ENCODE measurements at regions not wholly inside any gene's neighbourhood (a gene's known extent, or its start where the extent isn't known, plus 50 kb on each side); places are given as distances from the start of the nearest gene placed in this dataset.

DNA sequence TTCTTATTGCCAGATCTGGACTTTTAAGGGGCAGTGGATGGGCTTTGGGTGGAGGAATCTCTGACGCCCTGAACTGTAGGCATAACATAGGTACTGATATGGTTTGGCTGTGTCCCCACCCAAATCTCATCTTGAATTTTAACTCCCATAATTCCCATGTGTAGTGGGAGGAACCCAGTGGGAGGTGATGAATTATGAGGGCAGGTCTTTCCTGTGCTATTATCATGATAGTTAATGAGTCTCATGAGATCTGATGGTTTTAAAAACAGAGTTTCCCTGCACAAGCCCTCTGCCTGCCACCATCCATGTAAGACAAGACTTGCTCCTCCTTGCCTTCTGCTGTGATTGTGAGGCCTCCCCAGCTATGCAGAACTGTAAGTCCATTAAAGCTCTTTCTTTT is 160.0 kb upstream of the CRY1 start:
- H3K18ac ChIP-seq (ENCODE audit: insufficient read length, low read depth, low read length): no peak overlapping the region
- TF ChIP-seq, protein P1, sequence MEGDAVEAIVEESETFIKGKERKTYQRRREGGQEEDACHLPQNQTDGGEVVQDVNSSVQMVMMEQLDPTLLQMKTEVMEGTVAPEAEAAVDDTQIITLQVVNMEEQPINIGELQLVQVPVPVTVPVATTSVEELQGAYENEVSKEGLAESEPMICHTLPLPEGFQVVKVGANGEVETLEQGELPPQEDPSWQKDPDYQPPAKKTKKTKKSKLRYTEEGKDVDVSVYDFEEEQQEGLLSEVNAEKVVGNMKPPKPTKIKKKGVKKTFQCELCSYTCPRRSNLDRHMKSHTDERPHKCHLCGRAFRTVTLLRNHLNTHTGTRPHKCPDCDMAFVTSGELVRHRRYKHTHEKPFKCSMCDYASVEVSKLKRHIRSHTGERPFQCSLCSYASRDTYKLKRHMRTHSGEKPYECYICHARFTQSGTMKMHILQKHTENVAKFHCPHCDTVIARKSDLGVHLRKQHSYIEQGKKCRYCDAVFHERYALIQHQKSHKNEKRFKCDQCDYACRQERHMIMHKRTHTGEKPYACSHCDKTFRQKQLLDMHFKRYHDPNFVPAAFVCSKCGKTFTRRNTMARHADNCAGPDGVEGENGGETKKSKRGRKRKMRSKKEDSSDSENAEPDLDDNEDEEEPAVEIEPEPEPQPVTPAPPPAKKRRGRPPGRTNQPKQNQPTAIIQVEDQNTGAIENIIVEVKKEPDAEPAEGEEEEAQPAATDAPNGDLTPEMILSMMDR (conservative IDR thresholded peaks at IDR 0.05): no peak
- no peak overlapping the region for H3T11ph ChIP-seq (ENCODE audit: low read length)
- no peaks in the 10 kb centered on the region for H3K79me1 ChIP-seq (ENCODE audit: insufficient read depth, low read depth, low read length, poor library complexity, severe bottlenecking)
- H4K5ac ChIP-seq (ENCODE audit: insufficient read length, low read depth, low read length): no peak overlapping the region
- no peaks in the 10 kb centered on the region for H3K23me2 ChIP-seq (ENCODE audit: insufficient read length, low read depth, low read length, poor library complexity, severe bottlenecking)
- no peak overlapping the region for H2BK12ac ChIP-seq (ENCODE audit: insufficient read length, low read depth, low read length)
- H2BK20ac ChIP-seq (ENCODE audit: low read depth, low read length, poor library complexity, severe bottlenecking): no peak overlapping the region
- no peak overlapping the region for H2AFZ ChIP-seq (ENCODE audit: low read length)
- no peak overlapping the region for H4K91ac ChIP-seq (ENCODE audit: insufficient read length, low read depth, low read length)
- no peaks in the 10 kb centered on the region for H3K9me3 ChIP-seq (ENCODE audit: control insufficient read depth, low read depth, low read length)
- no peak overlapping the region for H3K4me2 ChIP-seq (ENCODE audit: insufficient read depth, insufficient read length, low read length)
- no peaks in the 10 kb centered on the region for H3K4me1 ChIP-seq (ENCODE audit: insufficient read depth, low read length)
- H3K4ac ChIP-seq (ENCODE audit: low read depth, low read length): no peak overlapping the region
- Mint-ChIP-seq H3K27ac (no peak overlapping the region; a peak in 1 of 7 replicates), H3K36me3 (ENCODE audit: insufficient read depth in 1 of 3, low read depth in 3 of 3) (no peaks in the 10 kb centered on the region; a peak in 1 of 7 replicates), H3K4me1 (no peaks in the 10 kb centered on the region), H3K9me3 (peaks cover 0 to 2% of the 10 kb centered on the region in 2 experiments; a peak in 1 of 5 replicates), H3K27me3 (ENCODE audit: low read depth) (peaks cover 6% of the 10 kb centered on the region; the same call in 1 of the 2 replicates), H3K4me3 (no peak overlapping the region)
- no peak overlapping the region for H3K27ac ChIP-seq (ENCODE audit: insufficient read length, low read depth, low read length)
- no peak overlapping the region for H2BK15ac ChIP-seq (ENCODE audit: low read depth, low read length)
- H2BK5ac ChIP-seq (ENCODE audit: insufficient read length, low read length): no peak overlapping the region
- no peak overlapping the region for H2AK5ac ChIP-seq (ENCODE audit: insufficient read length, low read length)
- no peak overlapping the region for H3K14ac ChIP-seq (ENCODE audit: insufficient read depth, low read length)
- DNase-seq: no peak
- no peak overlapping the region for H4K8ac ChIP-seq (replicated peaks; ENCODE audit: insufficient read length, low read depth, low read length)
- H3K9ac ChIP-seq (ENCODE audit: extremely low read depth, insufficient read length, low read length): no peak overlapping the region
- no peaks in the 10 kb centered on the region for H4K20me1 ChIP-seq (ENCODE audit: control insufficient read depth, insufficient read depth, insufficient read length)
- no peak overlapping the region for H3K56ac ChIP-seq (ENCODE audit: insufficient read length, low read depth, low read length)
- H3K79me2 ChIP-seq (ENCODE audit: insufficient read depth, low read length): no peaks in the 10 kb centered on the region
- WGBS (ENCODE audit: extremely low coverage, insufficient read length, low lambda C conversion rate): no CpG with 5 or more reads among the region's 1 CpG
- H3K23ac ChIP-seq (ENCODE audit: insufficient read length, low read depth, low read length): no peak overlapping the region
- no peaks in the 10 kb centered on the region for H3K27me3 ChIP-seq (ENCODE audit: insufficient read depth, low read length)
- H2BK120ac ChIP-seq (ENCODE audit: low read depth, low read length, poor library complexity, severe bottlenecking): no peak overlapping the region

All from H9 (cell line).